ENCODE measurements at regions not wholly inside any gene's neighbourhood (a gene's known extent, or its start where the extent isn't known, plus 50 kb on each side); places are given as distances from the start of the nearest gene placed in this dataset.

DNA sequence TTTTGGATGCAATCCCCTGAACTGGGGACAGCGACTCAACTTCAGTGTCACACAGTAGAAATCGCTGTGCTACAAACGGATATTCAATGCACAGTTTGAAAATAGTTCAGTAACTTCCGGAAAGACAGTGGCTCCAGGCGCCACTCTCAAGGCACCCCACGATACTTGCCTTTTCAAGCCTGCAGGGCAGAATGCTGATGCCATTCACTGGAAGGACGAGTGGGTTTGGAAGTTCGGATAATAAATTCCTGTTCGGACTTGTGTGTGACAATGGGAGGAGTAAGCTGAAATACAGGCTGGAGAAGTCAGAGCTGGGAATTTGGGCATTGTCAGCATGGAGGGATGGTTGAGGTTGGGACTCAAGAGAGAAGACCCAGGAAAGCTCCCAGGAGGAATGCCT is 64.3 kb upstream of the HELT start:
- no peak overlapping the region for H3K27ac ChIP-seq
- TF ChIP-seq, protein P1, sequence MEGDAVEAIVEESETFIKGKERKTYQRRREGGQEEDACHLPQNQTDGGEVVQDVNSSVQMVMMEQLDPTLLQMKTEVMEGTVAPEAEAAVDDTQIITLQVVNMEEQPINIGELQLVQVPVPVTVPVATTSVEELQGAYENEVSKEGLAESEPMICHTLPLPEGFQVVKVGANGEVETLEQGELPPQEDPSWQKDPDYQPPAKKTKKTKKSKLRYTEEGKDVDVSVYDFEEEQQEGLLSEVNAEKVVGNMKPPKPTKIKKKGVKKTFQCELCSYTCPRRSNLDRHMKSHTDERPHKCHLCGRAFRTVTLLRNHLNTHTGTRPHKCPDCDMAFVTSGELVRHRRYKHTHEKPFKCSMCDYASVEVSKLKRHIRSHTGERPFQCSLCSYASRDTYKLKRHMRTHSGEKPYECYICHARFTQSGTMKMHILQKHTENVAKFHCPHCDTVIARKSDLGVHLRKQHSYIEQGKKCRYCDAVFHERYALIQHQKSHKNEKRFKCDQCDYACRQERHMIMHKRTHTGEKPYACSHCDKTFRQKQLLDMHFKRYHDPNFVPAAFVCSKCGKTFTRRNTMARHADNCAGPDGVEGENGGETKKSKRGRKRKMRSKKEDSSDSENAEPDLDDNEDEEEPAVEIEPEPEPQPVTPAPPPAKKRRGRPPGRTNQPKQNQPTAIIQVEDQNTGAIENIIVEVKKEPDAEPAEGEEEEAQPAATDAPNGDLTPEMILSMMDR (IDR thresholded peaks at IDR 0.05): no peak
- intact Hi-C loops (cut with DNase I; ENCODE audit: low total_unique reads): no loop called here
- no peaks in the 10 kb centered on the region for H3K36me3 ChIP-seq
- no peaks in the 10 kb centered on the region for H3K9me3 ChIP-seq
- H3K27me3 ChIP-seq: no peaks in the 10 kb centered on the region
- no peak overlapping the region for H3K4me3 ChIP-seq
- no peak for DNase-seq
- no peaks in the 10 kb centered on the region for H3K4me1 ChIP-seq

GRCh38 chr4:184954482-184954881 is 63.8 kb upstream of the HELT start:
- Histone ChIP-seq H3K27ac (no peak overlapping the region), H3K9me3 (no peaks in the 10 kb centered on the region), H3K4me3 (no peak overlapping the region), H3K4me1 (no peaks in the 10 kb centered on the region), H3K36me3 (no peaks in the 10 kb centered on the region), H3K27me3 (no peaks in the 10 kb centered on the region)
- DNase-seq: no peak
- TF ChIP-seq, protein P1 (IDR thresholded peaks at IDR 0.05): no peak
- intact Hi-C loops (cut with DNase I; ENCODE audit: low total_unique reads): no loop called here

DNA sequence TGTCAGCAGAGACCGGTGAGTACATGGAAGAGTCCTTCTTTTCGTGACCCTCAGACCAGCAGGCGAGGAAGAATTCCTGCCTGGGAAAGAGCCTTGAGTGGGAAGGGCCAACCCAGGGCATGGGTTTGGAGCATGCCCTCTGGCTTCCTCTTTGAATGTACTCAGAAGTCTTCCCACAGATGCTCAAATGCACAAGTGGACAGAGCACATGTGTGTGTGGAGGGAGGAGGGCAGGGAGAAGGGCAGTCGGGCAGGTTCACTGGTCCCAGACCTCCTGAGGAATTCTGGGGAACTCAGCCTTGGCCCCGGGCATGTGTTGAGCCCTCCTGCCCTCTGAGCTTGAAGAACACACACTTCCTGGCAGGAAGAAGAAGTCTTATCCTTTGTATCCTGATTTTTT is 63.2 kb upstream of the HELT start:
- H3K27me3 ChIP-seq: no peaks in the 10 kb centered on the region
- H3K4me1 ChIP-seq: peaks cover 0 to 1% (median 0%) of the 10 kb centered on the region in 4 donors
- intact Hi-C loops (cut with DNase I; ENCODE audit: low total_unique reads): loop anchor here (5.0 kb wide), 1 partner anchor 518 kb away; no protein-coding TSS in a partner anchor
- no peak overlapping the region for H3K27ac ChIP-seq
- H3K36me3 ChIP-seq: no peaks in the 10 kb centered on the region
- H3K4me3 ChIP-seq: no peak overlapping the region
- no peak for DNase-seq
- TF ChIP-seq, protein P1 (IDR thresholded peaks at IDR 0.05): no peak
- H3K9me3 ChIP-seq: no peaks in the 10 kb centered on the region

GRCh38 chr4:184955636-184956035 is 62.7 kb upstream of the HELT start:
- Histone ChIP-seq H3K4me3 (no peak overlapping the region), H3K27me3 (no peaks in the 10 kb centered on the region), H3K27ac (no peak overlapping the region), H3K4me1 (peaks cover 0 to 7% (median 2%) of the 10 kb centered on the region in 4 donors), H3K9me3 (no peaks in the 10 kb centered on the region), H3K36me3 (no peaks in the 10 kb centered on the region)
- TF ChIP-seq, protein P1 (IDR thresholded peaks at IDR 0.05): no peak
- intact Hi-C loops (cut with DNase I; ENCODE audit: low total_unique reads): loop anchor here (5.0 kb wide), 1 partner anchor 518 kb away; no protein-coding TSS in a partner anchor
- no peak for DNase-seq

DNA sequence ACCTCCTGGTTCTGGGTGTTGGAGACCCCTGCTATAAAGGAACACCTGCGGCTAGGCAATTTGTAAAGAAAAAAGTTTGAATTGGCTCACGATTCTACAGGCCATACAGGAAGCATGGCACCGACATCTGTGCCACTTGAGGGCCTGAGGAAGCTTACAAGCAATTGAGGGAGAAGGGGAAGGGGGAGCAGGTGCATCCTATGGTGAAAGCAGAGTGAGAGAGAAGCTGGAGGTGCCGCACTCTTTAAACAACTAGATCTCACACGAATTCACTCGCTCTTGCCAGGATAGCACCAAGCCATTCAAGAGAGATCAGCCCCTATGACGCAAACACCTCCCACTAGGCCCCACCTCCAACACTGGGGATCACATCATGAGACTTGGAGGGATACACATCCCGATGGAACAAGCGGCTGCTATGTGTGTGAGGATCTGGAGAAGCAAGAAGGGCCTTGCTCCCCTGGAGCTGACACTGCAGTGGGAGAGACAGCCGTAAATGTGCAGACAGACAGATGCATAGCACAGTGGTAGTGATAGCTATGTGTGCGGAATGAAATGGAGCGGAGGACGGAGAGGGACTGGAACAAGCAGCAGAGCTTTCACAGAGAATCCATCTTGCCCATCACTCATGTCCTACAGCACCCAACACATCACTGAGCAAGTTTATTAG is 60.7 kb upstream of the HELT start:
- intact Hi-C loops (cut with DNase I; ENCODE audit: low total_unique reads): loop anchor here (5.0 kb wide), 1 partner anchor 520 kb away; no protein-coding TSS in a partner anchor
- no peak for DNase-seq
- no peak overlapping the region for H3K4me3 ChIP-seq
- no peaks in the 10 kb centered on the region for H3K27me3 ChIP-seq
- peaks cover 0 to 11% (median 6%) of the 10 kb centered on the region in 4 donors for H3K4me1 ChIP-seq
- no peak overlapping the region for H3K27ac ChIP-seq
- no peaks in the 10 kb centered on the region for H3K36me3 ChIP-seq
- no peaks in the 10 kb centered on the region for H3K9me3 ChIP-seq
- TF ChIP-seq, protein P1 (IDR thresholded peaks at IDR 0.05): no peak
